Activated CD8-positive, alpha-beta T cell treated with anti-CD3 and anti-CD28 coated beads for 36 hours (primary cell): ENCODE measurements at regions not wholly inside any gene's neighbourhood (a gene's known extent, or its start where the extent isn't known, plus 50 kb on each side); places are given as distances from the start of the nearest gene placed in this dataset.

Experiments used
- ATAC-seq: fragments of 200-7000 bp; cut with Tn5 transposase; one replicate; pipeline ENCODE4 v1.10.0; 2021; ENCODE audit warnings: mild to moderate bottlenecking, moderate library complexity
- CTCF ChIA-PET: fragments of 350-600 bp; sonication (Branson Sonifier 250); formaldehyde crosslinking; loops from one replicate; lab custom pipeline; 2021; ENCODE audit warnings: antibody characterized with exemption; lab: Charles Lee
- POLR2A ChIA-PET: fragments of 350-600 bp; sonication (Branson Sonifier 250); formaldehyde crosslinking; loops from one replicate; lab custom pipeline; 2021; ENCODE audit warnings: antibody characterized with exemption; lab: Charles Lee
- DNase-seq: peaks from one replicate; pipeline ENCODE4 v3.0.0-alpha.2; 2020
- H3K27ac Mint-ChIP-seq: one replicate; pipeline ENCODE4 v1.8.0; 2021; ENCODE audit warnings: mild to moderate bottlenecking, mixed read lengths
- H3K27me3 Mint-ChIP-seq: one replicate; pipeline ENCODE4 v1.8.0; 2021; ENCODE audit warnings: mixed read lengths
- H3K36me3 Mint-ChIP-seq: one replicate; pipeline ENCODE4 v1.8.0; 2021; ENCODE audit warnings: low read depth, mixed read lengths
- H3K4me1 Mint-ChIP-seq: one replicate; pipeline ENCODE4 v1.8.0; 2021; ENCODE audit warnings: low read depth, mixed read lengths
- H3K4me3 Mint-ChIP-seq: one replicate; pipeline ENCODE4 v1.8.0; 2021; ENCODE audit warnings: mild to moderate bottlenecking, moderate library complexity, mixed read lengths
- H3K9me3 Mint-ChIP-seq: one replicate; pipeline ENCODE4 v1.8.0; 2021; ENCODE audit warnings: mixed read lengths
- intact Hi-C: fragments of 100-400 bp; cut with micrococcal nuclease; formaldehyde crosslinking; loops from one replicate; pipeline ENCODE4 v1.10.0; 2022
- TF ChIP-seq, protein P1 (sequence below): fragments of 200-600 bp; IDR thresholded peaks from one replicate; pipeline ENCODE4 v1.8.0; 2022; ENCODE audit warnings: antibody characterized with exemption, mild to moderate bottlenecking

DNA sequence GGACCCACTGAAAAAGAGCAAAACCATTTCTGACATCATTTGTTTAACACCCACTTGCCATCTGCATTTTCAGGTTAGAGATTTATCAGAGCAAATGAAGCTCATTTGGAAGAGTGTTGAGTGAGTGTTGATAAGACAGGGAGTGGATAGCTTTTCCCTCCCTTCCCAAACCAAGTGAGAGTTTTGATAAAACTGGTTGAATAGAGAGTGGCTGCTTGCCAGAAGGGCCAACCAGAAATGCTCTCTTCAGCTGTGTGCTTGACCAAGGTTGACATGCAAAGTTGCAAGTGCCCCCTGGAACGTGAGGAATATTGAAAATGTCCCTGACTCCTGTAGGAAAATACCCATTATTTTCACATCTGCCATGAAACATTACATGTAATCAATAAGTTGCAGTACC, 1487.0 kb upstream of the FLRT2 start:
- ChIA-PET CTCF (no interaction called here), POLR2A (no interaction called here)
- intact Hi-C loops = no loop called here
- H3K4me1 Mint-ChIP-seq = no peaks in the 10 kb centered on the region
- no peaks in the 10 kb centered on the region for H3K36me3 Mint-ChIP-seq
- no peak overlapping the region for H3K27ac Mint-ChIP-seq
- TF ChIP-seq, protein P1, sequence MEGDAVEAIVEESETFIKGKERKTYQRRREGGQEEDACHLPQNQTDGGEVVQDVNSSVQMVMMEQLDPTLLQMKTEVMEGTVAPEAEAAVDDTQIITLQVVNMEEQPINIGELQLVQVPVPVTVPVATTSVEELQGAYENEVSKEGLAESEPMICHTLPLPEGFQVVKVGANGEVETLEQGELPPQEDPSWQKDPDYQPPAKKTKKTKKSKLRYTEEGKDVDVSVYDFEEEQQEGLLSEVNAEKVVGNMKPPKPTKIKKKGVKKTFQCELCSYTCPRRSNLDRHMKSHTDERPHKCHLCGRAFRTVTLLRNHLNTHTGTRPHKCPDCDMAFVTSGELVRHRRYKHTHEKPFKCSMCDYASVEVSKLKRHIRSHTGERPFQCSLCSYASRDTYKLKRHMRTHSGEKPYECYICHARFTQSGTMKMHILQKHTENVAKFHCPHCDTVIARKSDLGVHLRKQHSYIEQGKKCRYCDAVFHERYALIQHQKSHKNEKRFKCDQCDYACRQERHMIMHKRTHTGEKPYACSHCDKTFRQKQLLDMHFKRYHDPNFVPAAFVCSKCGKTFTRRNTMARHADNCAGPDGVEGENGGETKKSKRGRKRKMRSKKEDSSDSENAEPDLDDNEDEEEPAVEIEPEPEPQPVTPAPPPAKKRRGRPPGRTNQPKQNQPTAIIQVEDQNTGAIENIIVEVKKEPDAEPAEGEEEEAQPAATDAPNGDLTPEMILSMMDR = no peak
- H3K27me3 Mint-ChIP-seq = no peaks in the 10 kb centered on the region
- H3K9me3 Mint-ChIP-seq = peaks cover 10% of the 10 kb centered on the region
- DNase-seq (no peak), ATAC-seq (no peak)
- no peak overlapping the region for H3K4me3 Mint-ChIP-seq

DNA sequence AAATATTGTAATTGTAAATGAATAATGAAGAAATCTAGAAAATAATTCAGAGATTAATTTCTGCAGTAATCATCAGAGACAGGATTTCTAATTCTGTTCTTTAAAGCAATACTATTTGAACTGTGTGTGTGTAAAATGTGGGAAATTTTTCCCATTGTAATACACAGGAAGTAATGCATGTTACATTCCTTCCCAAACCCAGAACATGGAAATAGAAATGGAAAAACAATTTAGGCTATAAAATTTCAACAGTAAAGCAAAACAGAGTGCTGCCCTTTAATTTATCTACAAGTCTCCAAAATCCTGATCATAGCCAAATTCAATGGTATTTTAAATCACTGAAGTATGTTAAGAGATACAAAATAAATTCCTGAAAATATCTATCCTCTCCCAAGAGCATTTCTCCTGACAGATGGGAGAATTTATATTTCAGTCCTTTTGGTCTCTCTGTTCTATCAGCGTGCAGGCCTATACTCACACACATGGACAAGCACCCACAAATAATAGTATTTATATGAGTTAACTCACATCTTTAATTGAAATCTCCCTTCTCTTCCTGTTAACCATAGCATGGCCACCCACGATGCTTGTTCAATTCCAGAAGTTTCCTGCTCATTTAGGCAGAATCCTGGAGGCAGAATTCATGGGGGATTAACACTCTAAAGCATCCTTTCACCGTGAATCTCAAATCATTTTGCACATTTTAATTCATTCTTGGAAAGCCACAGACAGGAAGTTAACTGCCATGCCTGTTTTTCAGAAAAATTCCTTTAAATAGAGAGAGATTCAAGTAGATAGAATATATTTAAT, 1465.4 kb upstream of the FLRT2 start:
- POLR2A ChIA-PET = no interaction called here
- H3K27ac Mint-ChIP-seq = no peak overlapping the region
- peaks cover 8% of the 10 kb centered on the region for H3K9me3 Mint-ChIP-seq
- no peak overlapping the region for H3K4me3 Mint-ChIP-seq
- DNase-seq = no peak
- CTCF ChIA-PET = no interaction called here
- H3K4me1 Mint-ChIP-seq = no peaks in the 10 kb centered on the region
- no peaks in the 10 kb centered on the region for H3K27me3 Mint-ChIP-seq
- TF ChIP-seq, protein P1 = no peak
- intact Hi-C loops = no loop called here
- no peaks in the 10 kb centered on the region for H3K36me3 Mint-ChIP-seq
- ATAC-seq = no peak

DNA sequence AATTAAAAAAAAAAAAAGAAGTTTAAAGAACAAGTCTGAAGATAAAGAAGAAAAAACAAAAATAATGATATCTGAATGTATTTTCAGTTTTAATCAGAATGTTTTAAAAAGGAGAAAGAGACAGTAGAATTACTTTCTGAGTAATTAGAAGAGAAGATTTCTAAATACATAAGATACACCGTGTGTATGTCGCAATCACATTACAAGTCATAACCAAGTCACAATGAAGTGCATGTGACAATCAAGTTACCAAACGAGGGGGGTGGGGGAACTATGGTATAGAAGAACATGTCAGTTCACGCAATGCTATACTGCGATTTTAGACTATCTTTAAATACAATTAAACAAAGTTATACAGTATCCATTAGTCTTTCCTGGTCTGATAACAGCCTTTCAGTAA, 1464.1 kb upstream of the FLRT2 start:
- Mint-ChIP-seq H3K4me1 (no peaks in the 10 kb centered on the region), H3K4me3 (no peak overlapping the region), H3K36me3 (no peaks in the 10 kb centered on the region), H3K9me3 (peaks cover 8% of the 10 kb centered on the region), H3K27me3 (no peaks in the 10 kb centered on the region), H3K27ac (no peak overlapping the region)
- CTCF ChIA-PET = no interaction called here
- intact Hi-C loops = no loop called here
- ATAC-seq (no peak), DNase-seq (no peak)
- POLR2A ChIA-PET = no interaction called here
- TF ChIP-seq, protein P1 = no peak

DNA sequence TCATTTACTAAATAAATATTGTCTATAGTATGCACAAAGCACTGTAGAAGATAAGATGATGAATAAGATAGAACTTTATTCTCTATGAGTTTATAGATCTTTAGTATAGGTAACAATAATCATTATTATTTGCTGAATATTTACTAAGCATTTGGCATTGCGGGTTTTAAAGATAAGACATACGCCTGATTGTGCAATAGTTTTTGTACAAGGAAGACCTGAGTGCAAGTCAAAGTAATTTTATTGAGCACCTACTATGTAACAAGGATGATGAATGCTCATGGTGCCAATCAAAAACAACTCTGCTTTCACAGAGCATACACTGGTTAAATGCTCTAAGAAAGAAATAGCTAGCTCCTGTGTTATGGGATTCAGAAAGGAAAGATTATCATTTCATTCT, 1461.7 kb upstream of the FLRT2 start:
- peaks cover 8% of the 10 kb centered on the region for H3K9me3 Mint-ChIP-seq
- ATAC-seq (no peak), DNase-seq (no peak)
- no peaks in the 10 kb centered on the region for H3K27me3 Mint-ChIP-seq
- TF ChIP-seq, protein P1 = no peak
- no peak overlapping the region for H3K4me3 Mint-ChIP-seq
- no peaks in the 10 kb centered on the region for H3K4me1 Mint-ChIP-seq
- no peak overlapping the region for H3K27ac Mint-ChIP-seq
- H3K36me3 Mint-ChIP-seq = no peaks in the 10 kb centered on the region
- intact Hi-C loops = no loop called here
- ChIA-PET POLR2A (no interaction called here), CTCF (no interaction called here)

DNA sequence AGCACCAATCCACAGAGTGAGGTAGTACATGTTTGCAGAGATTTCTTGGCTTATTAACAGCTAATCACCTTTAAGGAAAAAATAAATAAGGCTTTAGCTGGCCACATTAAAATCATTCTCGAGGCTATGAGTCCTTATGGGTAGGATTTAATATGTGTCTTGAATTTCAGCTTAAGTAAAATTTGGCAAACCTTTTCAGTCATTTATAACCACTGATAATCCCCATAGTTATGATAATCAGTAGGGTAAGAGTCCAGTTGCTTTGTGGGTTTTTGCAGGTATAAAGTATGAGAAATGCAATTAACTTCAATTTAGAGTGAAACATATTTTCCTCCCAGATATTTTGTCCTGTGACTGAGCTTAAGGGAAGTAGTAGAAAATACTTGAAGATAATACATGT, 1458.9 kb upstream of the FLRT2 start:
- ChIA-PET POLR2A (no interaction called here), CTCF (no interaction called here)
- H3K4me3 Mint-ChIP-seq = no peak overlapping the region
- DNase-seq (no peak), ATAC-seq (no peak)
- no peaks in the 10 kb centered on the region for H3K27me3 Mint-ChIP-seq
- H3K36me3 Mint-ChIP-seq = no peaks in the 10 kb centered on the region
- intact Hi-C loops = no loop called here
- no peaks in the 10 kb centered on the region for H3K4me1 Mint-ChIP-seq
- peaks cover 9% of the 10 kb centered on the region for H3K9me3 Mint-ChIP-seq
- H3K27ac Mint-ChIP-seq = no peak overlapping the region
- TF ChIP-seq, protein P1 = no peak
